ENCODE measurements at regions not wholly inside any gene's neighbourhood (a gene's known extent, or its start where the extent isn't known, plus 50 kb on each side); places are given as distances from the start of the nearest gene placed in this dataset.

DNA sequence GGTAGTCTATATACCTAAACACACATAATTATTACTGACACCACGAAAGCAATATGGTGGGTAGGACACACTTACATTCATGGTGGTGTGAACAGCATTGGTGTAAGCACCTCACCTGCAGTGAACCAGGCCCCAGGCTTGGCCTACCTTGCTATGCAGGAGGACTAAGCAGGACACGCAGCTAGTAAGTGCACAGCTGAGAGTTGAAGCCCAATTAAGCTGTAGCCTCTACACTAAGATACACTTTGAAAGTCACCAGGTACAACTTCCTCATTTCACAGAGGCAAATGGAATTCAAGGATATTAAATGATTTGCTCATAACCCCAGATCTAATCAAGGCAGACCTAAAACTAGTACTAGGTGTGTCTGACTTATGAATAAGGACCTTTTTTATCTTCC is 145.8 kb upstream of the PAPPA start:
- TF ChIP-seq FOXM1 (IDR thresholded peaks at IDR 0.05; ENCODE audit: borderline replicate concordance, low read depth) = no peak
- TF ChIP-seq, protein P1, sequence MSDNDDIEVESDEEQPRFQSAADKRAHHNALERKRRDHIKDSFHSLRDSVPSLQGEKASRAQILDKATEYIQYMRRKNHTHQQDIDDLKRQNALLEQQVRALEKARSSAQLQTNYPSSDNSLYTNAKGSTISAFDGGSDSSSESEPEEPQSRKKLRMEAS (IDR thresholded peaks at IDR 0.05) = no peak
- TF ChIP-seq RAD21 (IDR thresholded peaks at IDR 0.05; ENCODE audit: low read depth) = no peak
- no peak for TF ChIP-seq TAF1 (IDR thresholded peaks at IDR 0.05; ENCODE audit: low read depth)
- no peak for TF ChIP-seq EP300 (IDR thresholded peaks at IDR 0.05; ENCODE audit: borderline replicate concordance)
- no peak for TF ChIP-seq YY1 (IDR thresholded peaks at IDR 0.05; ENCODE audit: low read depth)
- TF ChIP-seq EGR1 (IDR thresholded peaks at IDR 0.05) = no peak
- no peak for TF ChIP-seq ZBTB7A (IDR thresholded peaks at IDR 0.05; ENCODE audit: low read depth)
- TF ChIP-seq TCF12 (IDR thresholded peaks at IDR 0.05; ENCODE audit: low read depth) = no peak
- no peak for TF ChIP-seq CEBPB (IDR thresholded peaks at IDR 0.05)
- TF ChIP-seq, protein P2, sequence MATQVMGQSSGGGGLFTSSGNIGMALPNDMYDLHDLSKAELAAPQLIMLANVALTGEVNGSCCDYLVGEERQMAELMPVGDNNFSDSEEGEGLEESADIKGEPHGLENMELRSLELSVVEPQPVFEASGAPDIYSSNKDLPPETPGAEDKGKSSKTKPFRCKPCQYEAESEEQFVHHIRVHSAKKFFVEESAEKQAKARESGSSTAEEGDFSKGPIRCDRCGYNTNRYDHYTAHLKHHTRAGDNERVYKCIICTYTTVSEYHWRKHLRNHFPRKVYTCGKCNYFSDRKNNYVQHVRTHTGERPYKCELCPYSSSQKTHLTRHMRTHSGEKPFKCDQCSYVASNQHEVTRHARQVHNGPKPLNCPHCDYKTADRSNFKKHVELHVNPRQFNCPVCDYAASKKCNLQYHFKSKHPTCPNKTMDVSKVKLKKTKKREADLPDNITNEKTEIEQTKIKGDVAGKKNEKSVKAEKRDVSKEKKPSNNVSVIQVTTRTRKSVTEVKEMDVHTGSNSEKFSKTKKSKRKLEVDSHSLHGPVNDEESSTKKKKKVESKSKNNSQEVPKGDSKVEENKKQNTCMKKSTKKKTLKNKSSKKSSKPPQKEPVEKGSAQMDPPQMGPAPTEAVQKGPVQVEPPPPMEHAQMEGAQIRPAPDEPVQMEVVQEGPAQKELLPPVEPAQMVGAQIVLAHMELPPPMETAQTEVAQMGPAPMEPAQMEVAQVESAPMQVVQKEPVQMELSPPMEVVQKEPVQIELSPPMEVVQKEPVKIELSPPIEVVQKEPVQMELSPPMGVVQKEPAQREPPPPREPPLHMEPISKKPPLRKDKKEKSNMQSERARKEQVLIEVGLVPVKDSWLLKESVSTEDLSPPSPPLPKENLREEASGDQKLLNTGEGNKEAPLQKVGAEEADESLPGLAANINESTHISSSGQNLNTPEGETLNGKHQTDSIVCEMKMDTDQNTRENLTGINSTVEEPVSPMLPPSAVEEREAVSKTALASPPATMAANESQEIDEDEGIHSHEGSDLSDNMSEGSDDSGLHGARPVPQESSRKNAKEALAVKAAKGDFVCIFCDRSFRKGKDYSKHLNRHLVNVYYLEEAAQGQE (IDR thresholded peaks at IDR 0.05; ENCODE audit: low read depth) = no peak
- TF ChIP-seq TEAD4 (IDR thresholded peaks at IDR 0.05) = no peak
